ENCODE measurements at regions not wholly inside any gene's neighbourhood (a gene's known extent, or its start where the extent isn't known, plus 50 kb on each side); places are given as distances from the start of the nearest gene placed in this dataset.

- ATAC-seq (no peak), DNase-seq (ENCODE audit: missing footprints) (no peak)
- intact Hi-C loops (cut with DNase I) = loop anchor here (1.0 to 5.0 kb wide), 2 partner anchors 8 to 35 kb away; no protein-coding TSS in a partner anchor
Observed at GRCh38 chr2:30336978-30337841, 105.9 kb downstream of the LBH start.

GRCh38 chr2:30338475-30338874, 107.1 kb downstream of the LBH start:
- no peak for ATAC-seq
- intact Hi-C loops (cut with DNase I) = loop anchor here (5.0 kb wide), 1 partner anchor 36 kb away; no protein-coding TSS in a partner anchor

GRCh38 chr2:30339071-30339470, 107.7 kb downstream of the LBH start:
- intact Hi-C loops (cut with DNase I) = loop anchor here (5.0 kb wide), 1 partner anchor 37 kb away; no protein-coding TSS in a partner anchor
- no peak for ATAC-seq
- DNase-seq (ENCODE audit: missing footprints) = no peak

More at GRCh38 chr2:30338475-30338874, 107.1 kb downstream of the LBH start:
- no peak for DNase-seq (ENCODE audit: missing footprints)

GRCh38 chr2:30341500-30342267, 105.4 kb upstream of the LCLAT1 start:
- DNase-seq (ENCODE audit: missing footprints) (no peak), ATAC-seq (no peak)
- intact Hi-C loops (cut with DNase I) = no loop called here

- ATAC-seq = peak; percentile 97
- intact Hi-C loops (cut with DNase I) = loop anchor here (2.0 to 5.0 kb wide), 3 partner anchors 91 to 361 kb away; no protein-coding TSS in a partner anchor
- peak; percentile 80 for DNase-seq (ENCODE audit: missing footprints)
Observed at GRCh38 chr2:30346471-30347169, 100.4 kb upstream of the LCLAT1 start.

- no peak for DNase-seq (ENCODE audit: missing footprints)
- ATAC-seq = no peak
- intact Hi-C loops (cut with DNase I) = loop anchor here (5.0 kb wide), 2 partner anchors 88 to 358 kb away; no protein-coding TSS in a partner anchor
Observed at GRCh38 chr2:30348825-30349224, 98.2 kb upstream of the LCLAT1 start.

- ATAC-seq = no peak
- intact Hi-C loops (cut with DNase I) = loop anchor here (5.0 kb wide), 2 partner anchors 88 to 358 kb away; no protein-coding TSS in a partner anchor
- DNase-seq (ENCODE audit: missing footprints) = no peak
Observed at GRCh38 chr2:30349691-30350090, 97.4 kb upstream of the LCLAT1 start.

- ATAC-seq (no peak), DNase-seq (ENCODE audit: missing footprints) (no peak)
- intact Hi-C loops (cut with DNase I) = no loop called here
Observed at GRCh38 chr2:30351116-30351515, 95.9 kb upstream of the LCLAT1 start.

- ATAC-seq (no peak), DNase-seq (ENCODE audit: missing footprints) (no peak)
- intact Hi-C loops (cut with DNase I) = no loop called here
Observed at GRCh38 chr2:30351949-30352348, 95.1 kb upstream of the LCLAT1 start.

- ATAC-seq (no peak), DNase-seq (ENCODE audit: missing footprints) (no peak)
- intact Hi-C loops (cut with DNase I) = no loop called here
Observed at GRCh38 chr2:30354150-30354549, 92.9 kb upstream of the LCLAT1 start.

GRCh38 chr2:30354621-30355020, 92.4 kb upstream of the LCLAT1 start:
- intact Hi-C loops (cut with DNase I) = loop anchor here (5.0 kb wide), 1 partner anchor 158 kb away; no protein-coding TSS in a partner anchor
- no peak for ATAC-seq
- DNase-seq (ENCODE audit: missing footprints) = no peak

GRCh38 chr2:30355306-30355705, 91.7 kb upstream of the LCLAT1 start:
- no peak for DNase-seq (ENCODE audit: missing footprints)
- intact Hi-C loops (cut with DNase I) = loop anchor here (5.0 kb wide), 1 partner anchor 157 kb away; no protein-coding TSS in a partner anchor
- ATAC-seq = no peak

- intact Hi-C loops (cut with DNase I) = loop anchor here (5.0 kb wide), 1 partner anchor 156 kb away; no protein-coding TSS in a partner anchor
- ATAC-seq = no peak
- DNase-seq (ENCODE audit: missing footprints) = no peak
Observed at GRCh38 chr2:30356071-30356470, 91.0 kb upstream of the LCLAT1 start.

- DNase-seq (ENCODE audit: missing footprints) = no peak
- ATAC-seq = no peak
- intact Hi-C loops (cut with DNase I) = loop anchor here (5.0 kb wide), 1 partner anchor 156 kb away; no protein-coding TSS in a partner anchor
Observed at GRCh38 chr2:30356776-30357175, 90.3 kb upstream of the LCLAT1 start.

- DNase-seq (ENCODE audit: missing footprints) (no peak), ATAC-seq (no peak)
- intact Hi-C loops (cut with DNase I) = loop anchor here (5.0 kb wide), 1 partner anchor 154 kb away; no protein-coding TSS in a partner anchor
Observed at GRCh38 chr2:30358351-30358750, 88.7 kb upstream of the LCLAT1 start.

- intact Hi-C loops (cut with DNase I) = loop anchor here (5.0 kb wide), 1 partner anchor 153 kb away; no protein-coding TSS in a partner anchor
- DNase-seq (ENCODE audit: missing footprints) (no peak), ATAC-seq (no peak)
Observed at GRCh38 chr2:30358842-30359241, 88.2 kb upstream of the LCLAT1 start.

- ATAC-seq = peak; percentile 96
- intact Hi-C loops (cut with DNase I) = loop anchor here (2.0 to 5.0 kb wide), 4 partner anchors 53 to 333 kb away; no protein-coding TSS in a partner anchor
Observed at GRCh38 chr2:30359644-30360167, 87.3 kb upstream of the LCLAT1 start.

GRCh38 chr2:30361751-30362394, 85.2 kb upstream of the LCLAT1 start:
- ATAC-seq = no peak
- intact Hi-C loops (cut with DNase I) = loop anchor here (2.0 to 5.0 kb wide), 4 partner anchors 43 to 330 kb away; no protein-coding TSS in a partner anchor
- no peak for DNase-seq (ENCODE audit: missing footprints)

More at GRCh38 chr2:30359644-30360167, 87.3 kb upstream of the LCLAT1 start:
- DNase-seq (ENCODE audit: missing footprints) = peak; percentile 84
